IMR-90 (cell line): ENCODE measurements at regions not wholly inside any gene's neighbourhood (a gene's known extent, or its start where the extent isn't known, plus 50 kb on each side); places are given as distances from the start of the nearest gene placed in this dataset.

Experiments used
- ATAC-seq: fragments of 200-7000 bp; cut with Tn5 transposase; 2 replicates; pipeline ENCODE4 v1.9.1; 2020; ENCODE audit warnings: low read depth, mild to moderate bottlenecking, moderate library complexity
- BruUV-seq: library from RNA; stranded (reverse); fragments of 400-500 nt; replicated peaks from 2 replicates; lab custom pipeline; 2021; lab: Mats Ljungman, UMichigan
- CTCF ChIA-PET: fragments of 300-600 bp; formaldehyde crosslinking; extraction: SDS; loops from one replicate; lab custom pipeline; 2021; ENCODE audit warnings: antibody characterized with exemption; lab: Yijun Ruan, JAX
- POLR2A ChIA-PET: fragments of 300-600 bp; sonication (Branson Sonifier 250); formaldehyde crosslinking; loops from one replicate; lab custom pipeline; 2022; ENCODE audit warnings: antibody characterized with exemption; ENCODE audit not compliant: unreplicated experiment; lab: Charles Lee
- DNase-seq: peaks from one replicate; pipeline ENCODE4 v3.0.0; 2013
- H2AFZ ChIP-seq: replicated peaks from 2 replicates; pipeline ENCODE3; 2013; ENCODE audit warnings: low read length, mild to moderate bottlenecking; ENCODE audit not compliant: poor library complexity
- H2AK5ac ChIP-seq: 2 replicates; pipeline ENCODE4 v1.6.1; 2013; ENCODE audit warnings: low read depth, low read length, inconsistent platforms
- H2AK9ac ChIP-seq: replicated peaks from 2 replicates; pipeline ENCODE3; 2013; ENCODE audit warnings: mild to moderate bottlenecking, low read depth, low read length, moderate library complexity; ENCODE audit not compliant: poor library complexity
- H2BK120ac ChIP-seq: 2 replicates; pipeline ENCODE4 v1.6.1; 2013; ENCODE audit warnings: low read depth, low read length, inconsistent platforms
- H2BK15ac ChIP-seq: 3 replicates; pipeline ENCODE4 v1.6.1; 2013; ENCODE audit warnings: low read depth, low read length, inconsistent platforms
- H2BK20ac ChIP-seq: 2 replicates; pipeline ENCODE4 v1.6.1; 2013; ENCODE audit warnings: low read depth, mild to moderate bottlenecking, inconsistent platforms, low read length, moderate library complexity
- H2BK5ac ChIP-seq: 2 replicates; pipeline ENCODE4 v1.6.1; 2013; ENCODE audit warnings: mild to moderate bottlenecking, low read depth, low read length, inconsistent platforms; ENCODE audit not compliant: poor library complexity, severe bottlenecking
- H3K14ac ChIP-seq: replicated peaks from 2 replicates; pipeline ENCODE4 v1.6.1; 2013; ENCODE audit warnings: low read depth, low read length, inconsistent platforms
- H3K18ac ChIP-seq: 2 replicates; pipeline ENCODE4 v1.6.1; 2013; ENCODE audit warnings: low read depth, low read length, control low read depth
- H3K23ac ChIP-seq: 2 replicates; pipeline ENCODE4 v1.6.1; 2013; ENCODE audit warnings: low read depth, low read length, inconsistent platforms
- H3K27ac ChIP-seq: 2 replicates; pipeline ENCODE4 v1.5.1; 2013; ENCODE audit warnings: mild to moderate bottlenecking, control low read depth, low read length; ENCODE audit not compliant: insufficient read depth
- H3K27me3 ChIP-seq: 2 replicates; pipeline ENCODE4 v1.6.1; 2013; ENCODE audit warnings: low read length; ENCODE audit not compliant: control insufficient read depth, insufficient read depth
- H3K36me3 ChIP-seq: 2 replicates; pipeline ENCODE4 v1.6.1; 2013; ENCODE audit warnings: low read length, mixed read lengths; ENCODE audit not compliant: control insufficient read depth, insufficient read depth
- H3K4ac ChIP-seq: 2 replicates; pipeline ENCODE4 v1.6.1; 2013; ENCODE audit warnings: low read depth, low read length, inconsistent platforms
- H3K4me1 ChIP-seq: 2 replicates; pipeline ENCODE4 v1.6.1; 2013; ENCODE audit warnings: low read length, mixed read lengths; ENCODE audit not compliant: control insufficient read depth, insufficient read depth
- H3K4me2 ChIP-seq: 2 replicates; pipeline ENCODE4 v1.6.1; 2013; ENCODE audit warnings: low read depth, mild to moderate bottlenecking, control low read depth, low read length, moderate library complexity
- H3K4me3 ChIP-seq: 2 replicates; pipeline ENCODE4 v1.5.1; 2013; ENCODE audit warnings: low read depth, mild to moderate bottlenecking, control low read depth, low read length, moderate library complexity; ENCODE audit not compliant: insufficient read depth
- H3K56ac ChIP-seq: 2 replicates; pipeline ENCODE4 v1.6.1; 2013; ENCODE audit warnings: low read length, inconsistent platforms; ENCODE audit not compliant: insufficient read depth; ENCODE audit errors: extremely low read depth
- H3K79me1 ChIP-seq, 2 experiments: 2 replicates each; pipeline ENCODE4 v1.6.1; 2013; ENCODE audit warnings: low read length in 2 of 2, inconsistent platforms in 1 of 2, low read depth in 1 of 2
- H3K9ac ChIP-seq: 2 replicates; pipeline ENCODE4 v1.6.1; 2013; ENCODE audit warnings: low read depth, low read length, control low read depth
- H3K9me1 ChIP-seq: 2 replicates; pipeline ENCODE4 v1.6.1; 2013; ENCODE audit warnings: low read length, inconsistent platforms; ENCODE audit not compliant: insufficient read depth
- H3K9me3 ChIP-seq: 2 replicates; pipeline ENCODE4 v1.6.1; 2013; ENCODE audit warnings: low read length; ENCODE audit not compliant: control insufficient read depth, insufficient read depth
- H4K20me1 ChIP-seq: 2 replicates; pipeline ENCODE4 v1.6.1; 2013; ENCODE audit warnings: low read length, inconsistent platforms; ENCODE audit not compliant: insufficient read depth
- H4K5ac ChIP-seq: 2 replicates; pipeline ENCODE4 v1.6.1; 2013; ENCODE audit warnings: mild to moderate bottlenecking, low read depth, low read length, control low read depth
- H4K8ac ChIP-seq, 2 experiments: 2 replicates each; pipeline ENCODE4 v1.6.1; 2013; ENCODE audit warnings: low read depth in 2 of 2, low read length in 2 of 2, control low read depth in 1 of 2, inconsistent platforms in 1 of 2
- H4K91ac ChIP-seq: 2 replicates; pipeline ENCODE4 v1.6.1; 2013; ENCODE audit warnings: low read depth, low read length, inconsistent platforms; ENCODE audit not compliant: insufficient read depth
- BHLHE40 ChIP-seq: fragments of 150-350 bp; IDR thresholded peaks from 2 replicates; pipeline ENCODE4 v1.6.1; 2016; ENCODE audit warnings: mild to moderate bottlenecking, low read depth, low read length
- CEBPB ChIP-seq: IDR thresholded peaks from 2 replicates; pipeline ENCODE4 v1.6.1; 2012; ENCODE audit warnings: low read depth, low read length, improper control_type of control experiment
- CHD1 ChIP-seq: IDR thresholded peaks from 2 replicates; pipeline ENCODE4 v1.6.1; 2012; ENCODE audit warnings: low read depth, low read length, improper control_type of control experiment
- CTCF ChIP-seq: conservative IDR thresholded peaks from 2 replicates; pipeline ENCODE4 v1.5.1; 2012; ENCODE audit warnings: mild to moderate bottlenecking, low read depth, low read length, improper control_type of control experiment
- ELK1 ChIP-seq: fragments of 150-350 bp; IDR thresholded peaks from 2 replicates; pipeline ENCODE4 v1.6.1; 2016; ENCODE audit warnings: low read depth, mild to moderate bottlenecking, low read length, moderate library complexity, borderline replicate concordance
- FOS ChIP-seq: fragments of 150-350 bp; IDR thresholded peaks from 2 replicates; pipeline ENCODE4 v1.6.1; 2016; ENCODE audit warnings: low read depth, low read length
- MAFK ChIP-seq: IDR thresholded peaks from 2 replicates; pipeline ENCODE4 v1.6.1; 2012; ENCODE audit warnings: low read depth, low read length, improper control_type of control experiment
- MAZ ChIP-seq: IDR thresholded peaks from 2 replicates; pipeline ENCODE4 v1.6.1; 2012; ENCODE audit warnings: low read depth, mild to moderate bottlenecking, low read length, improper control_type of control experiment, moderate library complexity, borderline replicate concordance
- MXI1 ChIP-seq: IDR thresholded peaks from 2 replicates; pipeline ENCODE4 v1.6.1; 2012; ENCODE audit warnings: low read depth, mild to moderate bottlenecking, low read length, moderate library complexity, borderline replicate concordance
- NFE2L2 ChIP-seq: fragments of 150-350 bp; IDR thresholded peaks from 2 replicates; pipeline ENCODE4 v1.6.1; 2016; ENCODE audit warnings: low read depth, mild to moderate bottlenecking, low read length
- POLR2A ChIP-seq: IDR thresholded peaks from 2 replicates; pipeline ENCODE4 v1.6.1; 2012; ENCODE audit warnings: mild to moderate bottlenecking, low read depth, low read length
- RAD21 ChIP-seq: IDR thresholded peaks from 2 replicates; pipeline ENCODE4 v1.6.1; 2012; ENCODE audit warnings: low read length, improper control_type of control experiment
- RCOR1 ChIP-seq: IDR thresholded peaks from 2 replicates; pipeline ENCODE4 v1.6.1; 2012; ENCODE audit warnings: mild to moderate bottlenecking, low read length, improper control_type of control experiment; ENCODE audit not compliant: insufficient replicate concordance
- RFX5 ChIP-seq: IDR thresholded peaks from 2 replicates; pipeline ENCODE4 v1.8.0; 2012; ENCODE audit warnings: low read depth, mild to moderate bottlenecking, low read length, moderate library complexity
- WGBS, 2 experiments: methylation state at CpG; one replicate each; pipeline versions ENCODE4 v1.1.5 to v1.1.7; 2013; ENCODE audit warnings: missing lambda C conversion rate in 2 of 2; ENCODE audit not compliant: insufficient read length in 1 of 2; ENCODE audit errors: extremely low coverage in 2 of 2; 5-methylcytosine and 5-hydroxymethylcytosine counted together
- dilution Hi-C: fragments of 300-500 bp; cut with HindIII; formaldehyde crosslinking; loops from one replicate; pipeline ENCODE4 v1.14.3; 2018; ENCODE audit warnings: low sequenced_read_pairs; ENCODE audit not compliant: unreplicated experiment
- in situ Hi-C: fragments of 300-500 bp; cut with MboI; formaldehyde crosslinking; loops from 3 replicates; pipeline ENCODE4 v1.14.3; 2019; ENCODE audit warnings: low sequenced_read_pairs, inconsistent platforms, mixed read lengths
- intact Hi-C: fragments of 100-400 bp; cut with micrococcal nuclease; formaldehyde crosslinking; loops from 2 replicates; pipeline ENCODE4 v1.10.0; 2022
- TF ChIP-seq, protein P1 (sequence below): fragments of 150-350 bp; IDR thresholded peaks from 2 replicates; pipeline ENCODE4 v1.6.1; 2017; ENCODE audit warnings: mild to moderate bottlenecking, antibody characterized with exemption, low read length, low read depth

DNA sequence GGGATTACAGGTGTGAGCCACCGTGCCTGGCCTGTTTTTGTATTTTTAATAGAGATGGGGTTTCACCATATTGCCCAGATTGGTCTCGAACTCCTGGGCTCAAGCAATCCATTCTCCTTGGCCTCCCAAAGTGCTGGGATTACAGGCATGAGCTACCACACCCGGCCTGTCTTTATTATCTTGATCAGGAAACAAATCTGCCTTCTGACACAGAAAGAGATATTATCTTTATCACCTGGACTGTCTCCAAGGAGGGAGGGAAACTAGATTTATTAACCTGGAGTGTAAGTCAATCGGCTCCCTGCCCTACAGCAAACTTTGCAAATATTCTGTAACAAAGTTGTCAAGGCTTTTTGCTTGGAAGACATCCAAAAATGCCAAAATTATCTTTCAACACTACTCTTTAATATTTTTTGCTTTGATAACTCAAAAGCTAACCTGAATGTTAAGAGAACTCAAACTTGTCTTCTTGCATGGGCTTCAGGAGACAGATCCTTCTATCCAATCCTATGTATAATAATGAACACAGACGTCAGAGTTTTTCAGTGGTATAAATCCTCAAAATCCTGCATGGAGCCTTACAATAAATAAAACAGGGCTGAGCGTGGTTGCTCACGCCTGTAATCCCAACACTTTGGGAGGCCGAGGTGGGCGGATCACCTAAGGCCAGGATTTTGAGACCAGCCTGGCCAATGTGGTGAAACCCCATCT is 85.0 kb upstream of the LOC128125822 start:
- ATAC-seq, result no peak

More for the DNA sequence above, 85.0 kb upstream of the LOC128125822 start:
- Histone ChIP-seq H2AK5ac (no peak overlapping the region), H2BK5ac (no peak overlapping the region), H3K23ac (no peak overlapping the region), H3K18ac (no peak overlapping the region), H3K9me3 (no peaks in the 10 kb centered on the region), H2AK9ac (no peak overlapping the region), H3K14ac (no peak overlapping the region), H3K79me1 (no peaks in the 10 kb centered on the region), H3K36me3 (no peaks in the 10 kb centered on the region), H3K27ac (no peak overlapping the region), H4K5ac (no peak overlapping the region), H4K8ac (no peak overlapping the region), H3K27me3 (peaks cover 2% of the 10 kb centered on the region; the same call in 1 of the 2 replicates), H3K56ac (no peak overlapping the region), H3K4me2 (no peak overlapping the region), H2AFZ (no peak overlapping the region), H2BK120ac (no peak overlapping the region), H3K4ac (no peak overlapping the region), H4K91ac (no peak overlapping the region), H3K9me1 (no peaks in the 10 kb centered on the region), H3K4me3 (no peak overlapping the region), H3K4me1 (no peaks in the 10 kb centered on the region), H4K20me1 (no peaks in the 10 kb centered on the region), H2BK15ac (no peak overlapping the region), H2BK20ac (no peak overlapping the region), H3K9ac (no peak overlapping the region)
- intact Hi-C loops, result no loop called here
- ChIA-PET CTCF (no interaction called here), POLR2A (no interaction called here)
- TF ChIP-seq CTCF, result no peak
- TF ChIP-seq BHLHE40, result no peak
- TF ChIP-seq POLR2A, result no peak
- TF ChIP-seq MAFK, result no peak
- no peak for TF ChIP-seq FOS
- TF ChIP-seq ELK1, result no peak
- TF ChIP-seq MXI1, result no peak
- TF ChIP-seq CHD1, result no peak
- TF ChIP-seq, protein P1, sequence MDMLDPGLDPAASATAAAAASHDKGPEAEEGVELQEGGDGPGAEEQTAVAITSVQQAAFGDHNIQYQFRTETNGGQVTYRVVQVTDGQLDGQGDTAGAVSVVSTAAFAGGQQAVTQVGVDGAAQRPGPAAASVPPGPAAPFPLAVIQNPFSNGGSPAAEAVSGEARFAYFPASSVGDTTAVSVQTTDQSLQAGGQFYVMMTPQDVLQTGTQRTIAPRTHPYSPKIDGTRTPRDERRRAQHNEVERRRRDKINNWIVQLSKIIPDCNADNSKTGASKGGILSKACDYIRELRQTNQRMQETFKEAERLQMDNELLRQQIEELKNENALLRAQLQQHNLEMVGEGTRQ, result no peak
- no peak for TF ChIP-seq CEBPB
- TF ChIP-seq RCOR1, result no peak
- no peak for TF ChIP-seq RFX5
- no peak for TF ChIP-seq MAZ
- TF ChIP-seq NFE2L2, result no peak
- TF ChIP-seq RAD21, result no peak
- dilution Hi-C loops, result no loop called here
- DNase-seq, result no peak
- in situ Hi-C loops, result no loop called here
- BruUV-seq, result no TSS peak
- no CpG with 5 or more reads among the region's 9 CpGs for WGBS, 2 experiments
